BE2C (cell line): ENCODE measurements at regions not wholly inside any gene's neighbourhood (a gene's known extent, or its start where the extent isn't known, plus 50 kb on each side); places are given as distances from the start of the nearest gene placed in this dataset.
A peak's percentile ranks its signal among the peaks of the same experiment; 100 is the strongest.

Source experiments
- DNase-seq: peaks from one replicate; pipeline ENCODE4 v3.0.0-alpha.2; 2020
- H3K27me3 ChIP-seq: fragments of 250-450 bp; sonication (Bioruptor Pico); 2 replicates; pipeline ENCODE4 v1.5.1; 2020; ENCODE audit warnings: mild to moderate bottlenecking
- H3K36me3 ChIP-seq: fragments of 250-450 bp; sonication (Bioruptor Pico); 2 replicates; pipeline ENCODE4 v1.5.1; 2020; ENCODE audit warnings: mild to moderate bottlenecking
- H3K4me1 ChIP-seq: fragments of 250-450 bp; sonication (Bioruptor Pico); 2 replicates; pipeline ENCODE4 v1.5.1; 2020
- H3K4me3 ChIP-seq: 2 replicates; pipeline ENCODE4 v1.5.1; 2011; ENCODE audit warnings: low read depth, low read length
- H3K9me3 ChIP-seq: fragments of 250-450 bp; sonication (Bioruptor Pico); 2 replicates; pipeline ENCODE4 v1.5.1; 2020
- TF ChIP-seq, protein P1 (sequence below): IDR thresholded peaks from 2 replicates; pipeline ENCODE4 v1.5.1; 2012; ENCODE audit warnings: mild to moderate bottlenecking, low read depth, low read length

DNA sequence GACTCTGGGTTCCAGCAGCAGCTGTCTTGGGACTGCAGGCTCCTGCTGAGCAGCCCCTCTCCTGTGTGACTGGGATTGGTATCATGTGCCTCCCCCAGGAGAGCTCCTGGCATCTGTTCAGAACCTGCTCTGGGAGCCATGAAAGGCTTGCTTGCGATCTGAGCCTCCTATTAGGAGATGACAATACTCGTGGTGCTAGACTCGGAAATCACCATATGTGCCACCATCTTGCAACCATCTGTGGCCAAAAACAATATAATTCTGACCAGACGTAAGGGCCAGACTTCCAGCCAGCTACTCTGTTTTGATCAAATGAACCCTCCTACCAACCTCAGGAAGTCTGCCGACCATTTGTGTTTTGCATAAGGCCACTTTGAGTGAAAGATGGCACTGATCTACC, 484.7 kb downstream of the IRS2 start:
- peaks cover 12% of the 10 kb centered on the region; the same call in 1 of the 2 replicates for H3K4me1 ChIP-seq
- no peaks in the 10 kb centered on the region for H3K36me3 ChIP-seq
- TF ChIP-seq, protein P1, sequence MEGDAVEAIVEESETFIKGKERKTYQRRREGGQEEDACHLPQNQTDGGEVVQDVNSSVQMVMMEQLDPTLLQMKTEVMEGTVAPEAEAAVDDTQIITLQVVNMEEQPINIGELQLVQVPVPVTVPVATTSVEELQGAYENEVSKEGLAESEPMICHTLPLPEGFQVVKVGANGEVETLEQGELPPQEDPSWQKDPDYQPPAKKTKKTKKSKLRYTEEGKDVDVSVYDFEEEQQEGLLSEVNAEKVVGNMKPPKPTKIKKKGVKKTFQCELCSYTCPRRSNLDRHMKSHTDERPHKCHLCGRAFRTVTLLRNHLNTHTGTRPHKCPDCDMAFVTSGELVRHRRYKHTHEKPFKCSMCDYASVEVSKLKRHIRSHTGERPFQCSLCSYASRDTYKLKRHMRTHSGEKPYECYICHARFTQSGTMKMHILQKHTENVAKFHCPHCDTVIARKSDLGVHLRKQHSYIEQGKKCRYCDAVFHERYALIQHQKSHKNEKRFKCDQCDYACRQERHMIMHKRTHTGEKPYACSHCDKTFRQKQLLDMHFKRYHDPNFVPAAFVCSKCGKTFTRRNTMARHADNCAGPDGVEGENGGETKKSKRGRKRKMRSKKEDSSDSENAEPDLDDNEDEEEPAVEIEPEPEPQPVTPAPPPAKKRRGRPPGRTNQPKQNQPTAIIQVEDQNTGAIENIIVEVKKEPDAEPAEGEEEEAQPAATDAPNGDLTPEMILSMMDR, result no peak
- H3K9me3 ChIP-seq, result no peaks in the 10 kb centered on the region
- DNase-seq, result peak; percentile 32
- no peaks in the 10 kb centered on the region for H3K27me3 ChIP-seq
- H3K4me3 ChIP-seq, result no peak overlapping the region

- no peaks in the 10 kb centered on the region for H3K36me3 ChIP-seq
- TF ChIP-seq, protein P1, result no peak
- H3K4me1 ChIP-seq, result peaks cover 12% of the 10 kb centered on the region; the same call in 1 of the 2 replicates
- no peaks in the 10 kb centered on the region for H3K27me3 ChIP-seq
- H3K9me3 ChIP-seq, result no peaks in the 10 kb centered on the region
- H3K4me3 ChIP-seq, result no peak overlapping the region
- no peak for DNase-seq
Measured at GRCh38 chr13:109301276-109301675, 485.1 kb downstream of the IRS2 start.

DNA sequence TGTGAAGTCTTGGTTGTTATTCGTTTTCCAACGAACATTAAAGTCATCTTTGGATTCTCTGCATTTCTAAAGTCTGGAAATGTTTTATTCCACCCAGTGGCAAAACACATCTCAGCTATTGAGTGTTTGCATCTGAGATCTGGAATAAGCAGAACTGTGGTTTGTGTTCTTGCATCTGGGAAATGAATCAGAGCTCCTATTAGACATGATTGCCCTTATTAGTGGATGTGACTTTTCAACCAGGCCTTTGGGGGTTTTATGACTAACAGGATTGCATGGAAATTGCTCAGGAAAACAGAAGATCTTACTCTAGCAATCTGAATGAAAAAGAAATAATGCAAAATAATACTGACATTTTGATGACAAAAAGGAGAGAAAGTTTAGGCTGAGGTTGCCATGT, 488.8 kb downstream of the IRS2 start:
- Histone ChIP-seq H3K4me1 (peaks cover 12% of the 10 kb centered on the region; the same call in 1 of the 2 replicates), H3K36me3 (no peaks in the 10 kb centered on the region), H3K9me3 (peaks cover 5% of the 10 kb centered on the region; the same call in 1 of the 2 replicates), H3K27me3 (no peaks in the 10 kb centered on the region), H3K4me3 (no peak overlapping the region)
- no peak for DNase-seq
- TF ChIP-seq, protein P1, result no peak

- Histone ChIP-seq H3K4me3 (no peak overlapping the region), H3K27me3 (no peaks in the 10 kb centered on the region), H3K9me3 (peaks cover 5% of the 10 kb centered on the region; the same call in 1 of the 2 replicates), H3K4me1 (0 out of 2 replicates have a peak, but pooled peaks cover 5% of the 10 kb centered on the region), H3K36me3 (no peaks in the 10 kb centered on the region)
- no peak for DNase-seq
- TF ChIP-seq, protein P1, result no peak
Measured at GRCh38 chr13:109293166-109293565, 493.2 kb downstream of the IRS2 start.

DNA sequence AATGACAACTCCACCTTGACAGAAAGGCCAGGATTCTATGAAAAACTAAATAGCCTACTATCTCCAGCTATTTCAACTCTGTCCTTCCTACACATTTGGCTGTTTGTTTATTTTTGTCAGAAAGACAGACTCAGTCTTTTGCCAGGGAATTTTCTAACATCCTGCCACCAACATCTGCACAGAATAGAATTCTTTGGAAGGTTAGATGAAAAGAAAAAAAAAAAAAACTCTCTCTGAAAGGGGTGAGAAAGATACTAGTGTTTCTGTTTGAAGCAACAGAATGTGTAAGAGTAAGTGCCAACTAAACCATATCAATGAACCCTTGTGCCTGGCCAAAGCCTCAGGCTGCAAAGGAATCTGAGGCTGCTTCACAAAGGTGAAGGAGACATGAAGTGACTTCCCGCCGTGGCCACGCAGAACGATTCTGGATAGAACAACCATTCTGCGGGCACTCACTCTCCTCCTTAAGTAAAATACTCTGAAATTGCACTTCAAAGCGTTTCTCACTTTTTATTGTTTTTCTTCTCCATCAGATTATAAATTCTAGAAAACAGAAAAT, 498.2 kb downstream of the IRS2 start:
- DNase-seq, result no peak
- Histone ChIP-seq H3K9me3 (no peaks in the 10 kb centered on the region), H3K4me1 (no peaks in the 10 kb centered on the region), H3K36me3 (no peaks in the 10 kb centered on the region), H3K27me3 (no peaks in the 10 kb centered on the region), H3K4me3 (no peak overlapping the region)
- TF ChIP-seq, protein P1, result no peak

GRCh38 chr13:109287553-109287952, 498.8 kb downstream of the IRS2 start:
- H3K4me3 ChIP-seq, result no peak overlapping the region
- TF ChIP-seq, protein P1, result no peak

More at GRCh38 chr13:109287553-109287952, 498.8 kb downstream of the IRS2 start:
- Histone ChIP-seq H3K27me3 (no peaks in the 10 kb centered on the region), H3K4me1 (no peaks in the 10 kb centered on the region), H3K36me3 (no peaks in the 10 kb centered on the region), H3K9me3 (no peaks in the 10 kb centered on the region)
- DNase-seq, result no peak
